ENCODE measurements at regions not wholly inside any gene's neighbourhood (a gene's known extent, or its start where the extent isn't known, plus 50 kb on each side); places are given as distances from the start of the nearest gene placed in this dataset.

DNA sequence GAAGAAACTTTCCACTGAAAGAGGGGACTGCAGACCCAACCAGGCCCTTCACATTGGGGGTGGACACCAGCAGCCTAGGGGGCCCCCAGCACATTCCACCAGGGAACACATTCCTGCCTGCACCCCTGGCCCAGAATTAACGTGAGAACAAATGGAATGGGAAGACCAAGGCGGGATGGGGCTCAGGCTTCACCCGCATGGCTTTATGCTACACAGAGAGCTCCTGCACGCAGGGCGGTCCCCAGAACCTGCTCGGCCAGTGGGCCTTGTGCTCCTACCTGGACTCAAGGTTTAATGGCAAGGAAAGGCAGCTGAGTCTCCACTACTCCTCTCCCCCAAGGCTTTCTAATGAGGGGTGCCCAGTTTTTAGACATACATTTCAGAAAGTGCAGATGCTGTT lies 146.3 kb upstream of the GPR26 start:
- Histone ChIP-seq H3K36me3 (ENCODE audit: control insufficient read depth in 2 of 4, insufficient read depth in 4 of 4, low read length in 3 of 4) (no peaks in the 10 kb centered on the region), H3K23me2 (ENCODE audit: low read depth, low read length) (no peaks in the 10 kb centered on the region), H3K23ac (ENCODE audit: insufficient read length) (no peak overlapping the region), H3K27ac (ENCODE audit: low read depth, low read length) (no peak overlapping the region), H2AFZ (ENCODE audit: low read length) (no peak overlapping the region; the same call in 1 of the 2 replicates), H3K4me1 (replicated peaks in 1 of 4; ENCODE audit: control insufficient read depth in 3 of 4, insufficient read depth in 4 of 4, low read length in 3 of 4) (0 out of 7 replicates have a peak, but pooled peaks cover 0 to 4% (median 0%) of the 10 kb centered on the region in 4 experiments), H3K79me2 (ENCODE audit: control insufficient read depth in 1 of 2, insufficient read depth in 2 of 2, low read length in 2 of 2) (no peaks in the 10 kb centered on the region), H3K14ac (ENCODE audit: insufficient read length) (no peak overlapping the region), H3K79me1 (ENCODE audit: low read depth, low read length) (no peaks in the 10 kb centered on the region), H2BK5ac (ENCODE audit: low read depth, low read length) (no peak overlapping the region), H4K8ac (ENCODE audit: extremely low read depth, insufficient read depth, low read length) (no peak overlapping the region), H4K20me1 (replicated peaks in 1 of 2; ENCODE audit: control insufficient read depth in 1 of 2, insufficient read depth in 2 of 2, low read length in 2 of 2) (no peaks in the 10 kb centered on the region), H4K5ac (ENCODE audit: insufficient read length, low read depth, low read length) (no peak overlapping the region), H3K18ac (ENCODE audit: extremely low read depth, low read length) (no peak overlapping the region), H2BK120ac (replicated peaks; ENCODE audit: low read depth, low read length) (no peak overlapping the region), H3K4me3 (ENCODE audit: extremely low read depth in 1 of 4, insufficient read depth in 2 of 4, low read depth in 3 of 4, low read length in 4 of 4) (no peak overlapping the region), H2BK15ac (ENCODE audit: low read length) (no peak overlapping the region), H3K27me3 (replicated peaks in 1 of 4; ENCODE audit: control insufficient read depth in 3 of 4, extremely low read depth in 1 of 4, insufficient read depth in 3 of 4, low read length in 3 of 4) (no peaks in the 10 kb centered on the region), H2BK12ac (ENCODE audit: low read depth, low read length) (no peak overlapping the region), H4K91ac (replicated peaks; ENCODE audit: insufficient read length, low read length) (no peak overlapping the region), H3K56ac (replicated peaks; ENCODE audit: insufficient read length, low read depth, low read length) (no peak overlapping the region), H3K4ac (replicated peaks; ENCODE audit: insufficient read length, low read depth, low read length) (no peak overlapping the region), H2BK20ac (ENCODE audit: low read length) (no peak overlapping the region), H3K4me2 (ENCODE audit: insufficient read depth in 1 of 2, low read depth in 2 of 2, low read length in 2 of 2) (no peak overlapping the region), H2AK5ac (ENCODE audit: low read depth, low read length) (peak overlapping the region; percentile 39; the same call in 1 of the 2 replicates), H3K9ac (replicated peaks in 1 of 4; ENCODE audit: extremely low read depth in 1 of 4, low read depth in 3 of 4, low read length in 3 of 4) (no peak overlapping the region), H3K9me3 (ENCODE audit: insufficient read depth in 2 of 2, low read depth in 1 of 2, low read length in 1 of 2) (no peaks in the 10 kb centered on the region)
- 0 out of 2 replicates have a peak, but pooled peaks have one; percentile 47 for TF ChIP-seq TEAD4 (IDR thresholded peaks at IDR 0.05; ENCODE audit: low read depth, low read length)
- no peak for TF ChIP-seq SP1 (IDR thresholded peaks at IDR 0.05; ENCODE audit: low read depth, low read length)
- ChIA-PET CTCF (ENCODE audit: partially characterized antibody) (interaction anchor here (0.6 to 1.5 kb wide), 3 partner anchors 9 to 39 kb away, joined by 3 to 9 read pairs (median 4); no protein-coding TSS in a partner anchor), POLR2A (ENCODE audit: partially characterized antibody) (no interaction called here)
- DNase-seq (ENCODE audit: low read depth in 1 of 2, low spot score in 2 of 2) (peak in 1 of 2 experiments; percentile 40), FAIRE-seq (no peak)
- WGBS, 2 experiments (ENCODE audit: extremely low coverage in 1 of 2, insufficient coverage in 1 of 2, insufficient read length in 1 of 2, insufficient replicate concordance in 2 of 2, low coverage in 1 of 2, low lambda C conversion rate in 2 of 2, missing lambda C conversion rate in 1 of 2), result 87% methylated on average over 6 of the region's 6 CpGs; no CpG with 5 or more reads in 1 of the 2 experiments

Measured in H1 (cell line).